Fibroblast of lung (primary cell): ENCODE measurements at regions not wholly inside any gene's neighbourhood (a gene's known extent, or its start where the extent isn't known, plus 50 kb on each side); places are given as distances from the start of the nearest gene placed in this dataset.

Source experiments
- DNase-seq, 2 donors: peaks; one replicate each; pipeline versions ENCODE4 v3.0.0 to v3.0.0-alpha.2; 2010; ENCODE audit warnings: low read depth in 2 of 2
- H2AFZ ChIP-seq: 2 replicates; pipeline ENCODE4 v1.5.1; 2012; ENCODE audit warnings: low read length, control low read depth, inconsistent platforms
- H3K27ac ChIP-seq: 2 replicates; pipeline ENCODE4 v1.5.1; 2011; ENCODE audit warnings: low read length, control low read depth; ENCODE audit not compliant: insufficient read depth
- H3K27me3 ChIP-seq: 2 replicates; pipeline ENCODE4 v1.5.1; 2011; ENCODE audit warnings: mild to moderate bottlenecking, low read length; ENCODE audit not compliant: control insufficient read depth, insufficient read depth
- H3K36me3 ChIP-seq: 2 replicates; pipeline ENCODE4 v1.5.1; 2011; ENCODE audit warnings: low read length; ENCODE audit not compliant: control insufficient read depth, insufficient read depth
- H3K4me1 ChIP-seq: 2 replicates; pipeline ENCODE4 v1.5.1; 2011; ENCODE audit warnings: low read length; ENCODE audit not compliant: control insufficient read depth, insufficient read depth; ENCODE audit errors: extremely low read depth
- H3K4me2 ChIP-seq: 2 replicates; pipeline ENCODE4 v1.5.1; 2011; ENCODE audit warnings: low read length, control low read depth; ENCODE audit not compliant: insufficient read depth; ENCODE audit errors: extremely low read depth
- H3K4me3 ChIP-seq, 4 experiments: fragments of 200-600 bp in 1 of 4; sonication (generic) in 1 of 4; replicated peaks in 1 of 4; 2 replicates each; pipeline ENCODE4 v1.5.1; 2011 to 2016; ENCODE audit warnings: low read length in 4 of 4, low read depth in 3 of 4, mild to moderate bottlenecking in 3 of 4, control low read depth in 2 of 4, inconsistent platforms in 1 of 4, mixed read lengths in 1 of 4; ENCODE audit not compliant: insufficient read depth in 1 of 4; ENCODE audit errors: control extremely low read depth in 1 of 4
- H3K79me2 ChIP-seq: 2 replicates; pipeline ENCODE4 v1.5.1; 2012; ENCODE audit warnings: mild to moderate bottlenecking, low read length, inconsistent platforms; ENCODE audit not compliant: control insufficient read depth, insufficient read depth
- H3K9ac ChIP-seq: 2 replicates; pipeline ENCODE4 v1.5.1; 2011; ENCODE audit warnings: mild to moderate bottlenecking, low read length, control low read depth; ENCODE audit not compliant: insufficient read depth
- H3K9me3 ChIP-seq: 2 replicates; pipeline ENCODE4 v1.5.1; 2012; ENCODE audit warnings: low read depth, low read length; ENCODE audit not compliant: control insufficient read depth, insufficient read depth
- H4K20me1 ChIP-seq: 2 replicates; pipeline ENCODE4 v1.5.1; 2011; ENCODE audit warnings: low read length; ENCODE audit not compliant: control insufficient read depth, insufficient read depth; ENCODE audit errors: extremely low read depth
- CTCF ChIP-seq, 2 donors: IDR thresholded peaks in 1 of 2; conservative IDR thresholded peaks in 1 of 2; 1 replicate in 1 of 2; 2 replicates in 1 of 2; pipeline ENCODE4 v1.5.1; 2011 to 2012; ENCODE audit warnings: low read length in 2 of 2, control low read depth in 1 of 2, inconsistent platforms in 1 of 2, low read depth in 1 of 2, mild to moderate bottlenecking in 1 of 2
- EZH2 ChIP-seq: IDR thresholded peaks from 2 replicates; pipeline ENCODE4 v1.5.1; 2012; ENCODE audit warnings: low read length, control low read depth, mild to moderate bottlenecking; ENCODE audit errors: missing control alignments

GRCh38 chr21:19045876-19046275 is 642.3 kb upstream of the TMPRSS15 start:
- TF ChIP-seq EZH2 (no peak), CTCF (conservative IDR thresholded peaks at IDR 0.05 in 1 of 2, IDR thresholded peaks at IDR 0.05 in 1 of 2; ENCODE audit: low read depth in 1 of 2, low read length in 2 of 2) (no peak)
- H3K9ac ChIP-seq = no peak overlapping the region
- no peak overlapping the region for H3K27ac ChIP-seq
- H3K27me3 ChIP-seq = no peaks in the 10 kb centered on the region
- no peaks in the 10 kb centered on the region for H3K9me3 ChIP-seq
- H3K36me3 ChIP-seq = no peaks in the 10 kb centered on the region
- DNase-seq = no peak
- no peak overlapping the region for H3K4me3 ChIP-seq
- no peaks in the 10 kb centered on the region for H4K20me1 ChIP-seq
- H3K79me2 ChIP-seq = no peaks in the 10 kb centered on the region
- H3K4me2 ChIP-seq = no peak overlapping the region
- no peak overlapping the region for H2AFZ ChIP-seq
- H3K4me1 ChIP-seq = no peaks in the 10 kb centered on the region

GRCh38 chr21:19048098-19048672 is 644.6 kb upstream of the TMPRSS15 start:
- no peak for TF ChIP-seq EZH2
- TF ChIP-seq CTCF (conservative IDR thresholded peaks at IDR 0.05 in 1 of 2, IDR thresholded peaks at IDR 0.05 in 1 of 2; ENCODE audit: low read depth in 1 of 2, low read length in 2 of 2) = no peak
- H4K20me1 ChIP-seq = no peaks in the 10 kb centered on the region
- H3K9ac ChIP-seq = no peak overlapping the region
- DNase-seq = no peak
- no peaks in the 10 kb centered on the region for H3K27me3 ChIP-seq
- H3K4me1 ChIP-seq = no peaks in the 10 kb centered on the region
- H3K36me3 ChIP-seq = no peaks in the 10 kb centered on the region
- no peak overlapping the region for H3K27ac ChIP-seq
- H3K4me2 ChIP-seq = no peak overlapping the region
- no peak overlapping the region for H2AFZ ChIP-seq
- no peaks in the 10 kb centered on the region for H3K9me3 ChIP-seq
- H3K79me2 ChIP-seq = no peaks in the 10 kb centered on the region
- H3K4me3 ChIP-seq = no peak overlapping the region

GRCh38 chr21:19049567-19049966 is 646.0 kb upstream of the TMPRSS15 start:
- Histone ChIP-seq H3K4me2 (no peak overlapping the region), H3K9ac (no peak overlapping the region), H2AFZ (no peak overlapping the region), H3K36me3 (no peaks in the 10 kb centered on the region), H4K20me1 (no peaks in the 10 kb centered on the region), H3K27ac (no peak overlapping the region), H3K9me3 (no peaks in the 10 kb centered on the region), H3K27me3 (no peaks in the 10 kb centered on the region), H3K79me2 (no peaks in the 10 kb centered on the region), H3K4me1 (no peaks in the 10 kb centered on the region), H3K4me3 (no peak overlapping the region)
- no peak for DNase-seq
- TF ChIP-seq EZH2 (no peak), CTCF (conservative IDR thresholded peaks at IDR 0.05 in 1 of 2, IDR thresholded peaks at IDR 0.05 in 1 of 2; ENCODE audit: low read depth in 1 of 2, low read length in 2 of 2) (no peak)
